ENCODE measurements at regions not wholly inside any gene's neighbourhood (a gene's known extent, or its start where the extent isn't known, plus 50 kb on each side); places are given as distances from the start of the nearest gene placed in this dataset.

- H3K27me3 ChIP-seq (ENCODE audit: control insufficient read depth, insufficient read depth, low read length): no peaks in the 10 kb centered on the region
- no peaks in the 10 kb centered on the region for H3K36me3 ChIP-seq (ENCODE audit: control insufficient read depth, insufficient read depth, low read length)
- H3K27ac ChIP-seq (ENCODE audit: low read depth, low read length): no peak overlapping the region
- H3K4me1 ChIP-seq (ENCODE audit: control insufficient read depth, insufficient read depth, low read length): no peaks in the 10 kb centered on the region
- no peaks in the 10 kb centered on the region for H3K9me3 ChIP-seq (ENCODE audit: control insufficient read depth, insufficient read depth, low read length)
- H3K9ac ChIP-seq (ENCODE audit: low read depth, low read length): no peak overlapping the region
- H3K4me3 ChIP-seq (ENCODE audit: low read depth, low read length): no peak overlapping the region
Observed at GRCh38 chr11:33471541-33471940, 214.4 kb downstream of the HIPK3 start.

- Histone ChIP-seq H3K9ac (ENCODE audit: low read depth, low read length) (no peak overlapping the region), H3K36me3 (ENCODE audit: control insufficient read depth, insufficient read depth, low read length) (no peaks in the 10 kb centered on the region), H3K4me1 (ENCODE audit: control insufficient read depth, insufficient read depth, low read length) (no peaks in the 10 kb centered on the region), H3K27ac (ENCODE audit: low read depth, low read length) (no peak overlapping the region), H3K4me3 (ENCODE audit: low read depth, low read length) (no peak overlapping the region), H3K9me3 (ENCODE audit: control insufficient read depth, insufficient read depth, low read length) (no peaks in the 10 kb centered on the region), H3K27me3 (ENCODE audit: control insufficient read depth, insufficient read depth, low read length) (no peaks in the 10 kb centered on the region)
Observed at GRCh38 chr11:33467966-33468365, 210.8 kb downstream of the HIPK3 start.

- no peaks in the 10 kb centered on the region for H3K27me3 ChIP-seq (ENCODE audit: control insufficient read depth, insufficient read depth, low read length)
- no peaks in the 10 kb centered on the region for H3K9me3 ChIP-seq (ENCODE audit: control insufficient read depth, insufficient read depth, low read length)
- no peak overlapping the region for H3K9ac ChIP-seq (ENCODE audit: low read depth, low read length)
- H3K4me3 ChIP-seq (ENCODE audit: low read depth, low read length): no peak overlapping the region
- no peaks in the 10 kb centered on the region for H3K4me1 ChIP-seq (ENCODE audit: control insufficient read depth, insufficient read depth, low read length)
- H3K27ac ChIP-seq (ENCODE audit: low read depth, low read length): no peak overlapping the region
- H3K36me3 ChIP-seq (ENCODE audit: control insufficient read depth, insufficient read depth, low read length): no peaks in the 10 kb centered on the region
Observed at GRCh38 chr11:33463059-33463458, 205.9 kb downstream of the HIPK3 start.

DNA sequence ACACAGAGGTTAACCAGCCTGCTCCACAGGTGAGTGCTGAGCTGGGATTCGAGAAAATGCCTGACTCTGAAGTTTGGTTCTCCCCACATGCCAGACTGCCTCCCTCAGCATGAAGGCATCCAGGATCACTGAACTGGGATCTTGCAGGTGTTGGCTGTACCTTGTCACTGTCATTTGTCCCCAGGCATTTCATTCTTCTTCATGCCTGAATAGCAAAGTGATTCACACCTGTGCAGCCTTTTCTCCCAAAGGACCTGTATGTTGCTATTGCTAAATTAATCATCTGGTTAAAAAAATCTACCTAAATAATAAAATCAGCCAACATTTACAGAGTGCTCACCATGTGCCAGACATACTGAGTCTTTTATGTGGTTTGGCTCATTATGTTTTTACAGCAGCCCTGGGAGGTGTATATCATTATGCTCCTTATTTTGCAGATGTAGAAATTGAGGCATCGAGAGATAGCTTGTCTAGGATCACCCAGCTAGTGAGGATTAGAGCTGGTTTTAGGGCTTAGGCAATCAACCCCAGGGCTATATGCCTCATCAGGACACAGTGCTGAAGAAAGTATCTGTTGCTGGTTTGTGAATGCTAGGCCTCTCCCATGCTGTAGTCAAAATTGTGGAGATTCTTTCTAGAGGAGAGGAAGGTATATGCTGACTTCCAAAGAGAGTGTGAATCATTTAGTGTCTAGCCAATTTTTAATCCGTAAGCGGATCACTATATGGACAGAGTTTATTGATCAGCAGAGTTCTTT, 204.4 kb downstream of the HIPK3 start:
- no peaks in the 10 kb centered on the region for H3K27me3 ChIP-seq (ENCODE audit: control insufficient read depth, insufficient read depth, low read length)
- H3K36me3 ChIP-seq (ENCODE audit: control insufficient read depth, insufficient read depth, low read length): no peaks in the 10 kb centered on the region
- no peaks in the 10 kb centered on the region for H3K9me3 ChIP-seq (ENCODE audit: control insufficient read depth, insufficient read depth, low read length)
- no peaks in the 10 kb centered on the region for H3K4me1 ChIP-seq (ENCODE audit: control insufficient read depth, insufficient read depth, low read length)
- H3K4me3 ChIP-seq (ENCODE audit: low read depth, low read length): no peak overlapping the region
- no peak overlapping the region for H3K27ac ChIP-seq (ENCODE audit: low read depth, low read length)
- no peak overlapping the region for H3K9ac ChIP-seq (ENCODE audit: low read depth, low read length)

- Histone ChIP-seq H3K9me3 (ENCODE audit: control insufficient read depth, insufficient read depth, low read length) (no peaks in the 10 kb centered on the region), H3K36me3 (ENCODE audit: control insufficient read depth, insufficient read depth, low read length) (no peaks in the 10 kb centered on the region), H3K4me3 (ENCODE audit: low read depth, low read length) (no peak overlapping the region), H3K27ac (ENCODE audit: low read depth, low read length) (no peak overlapping the region), H3K27me3 (ENCODE audit: control insufficient read depth, insufficient read depth, low read length) (no peaks in the 10 kb centered on the region), H3K4me1 (ENCODE audit: control insufficient read depth, insufficient read depth, low read length) (no peaks in the 10 kb centered on the region), H3K9ac (ENCODE audit: low read depth, low read length) (no peak overlapping the region)
Observed at GRCh38 chr11:33457948-33458347, 200.8 kb downstream of the HIPK3 start.

DNA sequence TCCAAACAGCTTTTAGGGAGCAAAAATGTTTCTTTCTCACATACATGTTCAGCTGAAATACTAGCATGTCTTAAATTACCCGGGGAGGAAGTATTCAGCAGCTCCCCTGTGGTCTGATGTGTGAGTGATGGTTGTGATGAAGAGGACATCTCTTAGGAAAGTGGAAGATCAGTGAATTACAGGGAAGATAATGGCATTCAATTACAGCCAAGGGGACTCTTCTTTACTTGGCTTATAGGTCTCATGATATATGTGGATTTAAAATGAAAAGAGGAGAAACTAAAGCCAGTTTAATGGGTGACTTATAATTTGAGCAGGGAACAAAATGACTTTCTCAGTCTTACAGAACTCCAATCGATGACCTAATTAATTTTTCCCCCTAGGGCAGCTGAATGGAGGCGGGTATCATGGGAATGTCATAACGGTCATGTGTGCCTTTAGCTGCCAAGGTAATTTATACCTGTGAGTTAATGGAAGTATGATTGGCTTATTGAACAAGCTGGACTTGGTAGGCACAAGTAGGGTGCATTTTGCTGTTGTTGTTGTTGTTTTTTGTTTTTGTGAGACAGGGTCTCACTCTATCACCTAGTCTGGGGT, 198.8 kb downstream of the HIPK3 start:
- Histone ChIP-seq H3K27me3 (ENCODE audit: control insufficient read depth, insufficient read depth, low read length) (no peaks in the 10 kb centered on the region), H3K4me3 (ENCODE audit: low read depth, low read length) (no peak overlapping the region), H3K9me3 (ENCODE audit: control insufficient read depth, insufficient read depth, low read length) (no peaks in the 10 kb centered on the region), H3K9ac (ENCODE audit: low read depth, low read length) (no peak overlapping the region), H3K36me3 (ENCODE audit: control insufficient read depth, insufficient read depth, low read length) (no peaks in the 10 kb centered on the region), H3K4me1 (ENCODE audit: control insufficient read depth, insufficient read depth, low read length) (no peaks in the 10 kb centered on the region), H3K27ac (ENCODE audit: low read depth, low read length) (no peak overlapping the region)

GRCh38 chr11:33454264-33454663, 197.1 kb downstream of the HIPK3 start:
- Histone ChIP-seq H3K4me3 (ENCODE audit: low read depth, low read length) (no peak overlapping the region), H3K27ac (ENCODE audit: low read depth, low read length) (no peak overlapping the region), H3K9me3 (ENCODE audit: control insufficient read depth, insufficient read depth, low read length) (no peaks in the 10 kb centered on the region), H3K36me3 (ENCODE audit: control insufficient read depth, insufficient read depth, low read length) (no peaks in the 10 kb centered on the region), H3K4me1 (ENCODE audit: control insufficient read depth, insufficient read depth, low read length) (no peaks in the 10 kb centered on the region), H3K9ac (ENCODE audit: low read depth, low read length) (no peak overlapping the region), H3K27me3 (ENCODE audit: control insufficient read depth, insufficient read depth, low read length) (no peaks in the 10 kb centered on the region)

- no peaks in the 10 kb centered on the region for H3K4me1 ChIP-seq (ENCODE audit: control insufficient read depth, insufficient read depth, low read length)
- H3K27ac ChIP-seq (ENCODE audit: low read depth, low read length): no peak overlapping the region
- H3K9me3 ChIP-seq (ENCODE audit: control insufficient read depth, insufficient read depth, low read length): no peaks in the 10 kb centered on the region
- no peak overlapping the region for H3K9ac ChIP-seq (ENCODE audit: low read depth, low read length)
- no peak overlapping the region for H3K4me3 ChIP-seq (ENCODE audit: low read depth, low read length)
- H3K36me3 ChIP-seq (ENCODE audit: control insufficient read depth, insufficient read depth, low read length): no peaks in the 10 kb centered on the region
- no peaks in the 10 kb centered on the region for H3K27me3 ChIP-seq (ENCODE audit: control insufficient read depth, insufficient read depth, low read length)
Observed at GRCh38 chr11:33452836-33453624, 195.8 kb downstream of the HIPK3 start.

DNA sequence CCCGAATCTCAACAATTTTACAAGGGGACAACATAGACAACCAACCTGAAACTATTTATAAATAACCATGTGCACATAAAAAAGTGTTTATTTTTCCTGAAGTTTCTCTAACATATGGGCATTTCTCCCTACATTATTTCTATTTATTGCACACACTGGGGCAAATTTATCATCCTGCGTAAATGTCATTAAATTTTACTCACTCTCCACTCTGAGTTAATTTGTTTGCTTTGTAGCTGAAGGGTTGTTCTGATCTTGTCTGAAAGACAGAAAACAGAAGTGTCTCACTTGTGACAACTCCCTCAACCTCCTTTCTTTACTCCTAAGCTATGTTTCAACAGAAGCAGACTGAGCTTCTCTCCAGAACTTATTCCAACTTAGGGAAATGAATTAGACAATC, 194.2 kb downstream of the HIPK3 start:
- no peaks in the 10 kb centered on the region for H3K36me3 ChIP-seq (ENCODE audit: control insufficient read depth, insufficient read depth, low read length)
- H3K4me1 ChIP-seq (ENCODE audit: control insufficient read depth, insufficient read depth, low read length): no peaks in the 10 kb centered on the region
- H3K4me3 ChIP-seq (ENCODE audit: low read depth, low read length): no peak overlapping the region
- H3K9ac ChIP-seq (ENCODE audit: low read depth, low read length): no peak overlapping the region
- no peaks in the 10 kb centered on the region for H3K9me3 ChIP-seq (ENCODE audit: control insufficient read depth, insufficient read depth, low read length)
- no peaks in the 10 kb centered on the region for H3K27me3 ChIP-seq (ENCODE audit: control insufficient read depth, insufficient read depth, low read length)
- no peak overlapping the region for H3K27ac ChIP-seq (ENCODE audit: low read depth, low read length)

DNA sequence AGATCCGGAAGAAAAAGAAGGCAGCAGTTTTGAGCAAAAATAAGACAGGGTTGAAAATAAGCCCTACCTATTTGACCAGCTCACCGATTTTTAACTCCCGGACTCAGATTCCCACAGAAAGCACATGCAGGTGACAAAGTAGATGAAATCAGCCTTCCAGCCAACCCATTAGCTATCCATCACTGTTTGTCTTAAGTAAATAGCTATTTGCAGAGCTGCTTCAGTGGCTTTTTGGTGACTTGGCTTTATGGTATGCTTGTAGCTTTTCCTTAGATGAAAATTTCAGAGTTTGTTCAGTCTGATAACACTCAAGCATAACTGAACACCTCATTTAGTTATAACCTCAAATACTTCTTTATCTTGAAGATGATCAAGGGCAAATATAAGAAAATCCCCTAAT, 192.6 kb downstream of the HIPK3 start:
- H3K27ac ChIP-seq (ENCODE audit: low read depth, low read length): no peak overlapping the region
- H3K4me3 ChIP-seq (ENCODE audit: low read depth, low read length): no peak overlapping the region
- H3K9ac ChIP-seq (ENCODE audit: low read depth, low read length): no peak overlapping the region
- H3K9me3 ChIP-seq (ENCODE audit: control insufficient read depth, insufficient read depth, low read length): no peaks in the 10 kb centered on the region
- H3K36me3 ChIP-seq (ENCODE audit: control insufficient read depth, insufficient read depth, low read length): no peaks in the 10 kb centered on the region
- no peaks in the 10 kb centered on the region for H3K27me3 ChIP-seq (ENCODE audit: control insufficient read depth, insufficient read depth, low read length)
- no peaks in the 10 kb centered on the region for H3K4me1 ChIP-seq (ENCODE audit: control insufficient read depth, insufficient read depth, low read length)
